Neuronal stem cell (in vitro differentiated cells): ENCODE measurements at regions not wholly inside any gene's neighbourhood (a gene's known extent, or its start where the extent isn't known, plus 50 kb on each side); places are given as distances from the start of the nearest gene placed in this dataset.

Source experiments
- DNase-seq: peaks from one replicate; pipeline ENCODE4 v3.0.0-alpha.2; 2013; ENCODE audit warnings: low spot score
- H2AFZ ChIP-seq: one replicate; pipeline ENCODE4 v1.6.1; 2013; ENCODE audit warnings: mild to moderate bottlenecking, low read length, inconsistent platforms
- H2AK5ac ChIP-seq: 2 replicates; pipeline ENCODE4 v1.6.1; 2013; ENCODE audit warnings: low read depth, mild to moderate bottlenecking, inconsistent platforms, low read length, moderate library complexity, mixed read lengths
- H2BK120ac ChIP-seq: 2 replicates; pipeline ENCODE4 v1.6.1; 2013; ENCODE audit warnings: low read depth, mild to moderate bottlenecking, inconsistent platforms, low read length, moderate library complexity, mixed read lengths
- H2BK12ac ChIP-seq: one replicate; pipeline ENCODE4 v1.6.1; 2013; ENCODE audit warnings: low read length, inconsistent platforms
- H2BK15ac ChIP-seq: 2 replicates; pipeline ENCODE4 v1.6.1; 2013; ENCODE audit warnings: mild to moderate bottlenecking, low read length, inconsistent platforms, mixed read lengths
- H2BK5ac ChIP-seq: one replicate; pipeline ENCODE4 v1.6.1; 2013; ENCODE audit warnings: inconsistent platforms, mild to moderate bottlenecking, low read length, moderate library complexity
- H3K14ac ChIP-seq: one replicate; pipeline ENCODE4 v1.6.1; 2013; ENCODE audit warnings: low read length, inconsistent platforms
- H3K18ac ChIP-seq: 2 replicates; pipeline ENCODE4 v1.6.1; 2013; ENCODE audit warnings: low read length, inconsistent platforms
- H3K23ac ChIP-seq: 2 replicates; pipeline ENCODE4 v1.6.1; 2013; ENCODE audit warnings: low read depth, mild to moderate bottlenecking, mixed read lengths, low read length, inconsistent platforms; ENCODE audit not compliant: poor library complexity
- H3K27ac ChIP-seq: replicated peaks from 3 replicates; pipeline ENCODE4 v1.5.1; 2013; ENCODE audit warnings: low read length, inconsistent platforms
- H3K27me3 ChIP-seq, 3 experiments: 2 replicates each; pipeline ENCODE4 v1.6.1; 2013; ENCODE audit warnings: low read length in 3 of 3, mild to moderate bottlenecking in 2 of 3, inconsistent platforms in 1 of 3, low read depth in 1 of 3, mixed read lengths in 1 of 3, moderate library complexity in 1 of 3; ENCODE audit not compliant: control insufficient read depth in 3 of 3, insufficient read depth in 3 of 3
- H3K36me3 ChIP-seq, 2 donors: replicated peaks in 1 of 2; 2 replicates each; pipeline ENCODE4 v1.6.1; 2013; ENCODE audit warnings: low read length in 2 of 2; ENCODE audit not compliant: control insufficient read depth in 2 of 2, insufficient read depth in 2 of 2
- H3K4ac ChIP-seq: 2 replicates; pipeline ENCODE4 v1.6.1; 2013; ENCODE audit warnings: inconsistent platforms, mild to moderate bottlenecking, low read length, moderate library complexity
- H3K4me1 ChIP-seq, 2 donors: 1 replicate in 1 of 2; 2 replicates in 1 of 2; pipeline ENCODE4 v1.6.1; 2013; ENCODE audit warnings: low read length in 2 of 2, low read depth in 1 of 2; ENCODE audit not compliant: control insufficient read depth in 2 of 2, insufficient read depth in 1 of 2
- H3K4me2 ChIP-seq: one replicate; pipeline ENCODE4 v1.6.1; 2013; ENCODE audit warnings: mild to moderate bottlenecking, low read length, inconsistent platforms; ENCODE audit not compliant: insufficient read depth, poor library complexity, severe bottlenecking
- H3K4me3 ChIP-seq, 2 donors: 2 replicates each; pipeline ENCODE4 v1.5.1; 2013; ENCODE audit warnings: low read length in 2 of 2, mild to moderate bottlenecking in 2 of 2, inconsistent platforms in 1 of 2, moderate library complexity in 1 of 2
- H3K79me1 ChIP-seq: one replicate; pipeline ENCODE4 v1.6.1; 2013; ENCODE audit warnings: low read depth, mild to moderate bottlenecking, inconsistent platforms, low read length, moderate library complexity
- H3K9ac ChIP-seq: one replicate; pipeline ENCODE4 v1.6.1; 2013; ENCODE audit warnings: mild to moderate bottlenecking, low read depth, low read length, inconsistent platforms; ENCODE audit not compliant: poor library complexity
- H3K9me3 ChIP-seq, 2 donors: replicated peaks in 1 of 2; 2 replicates each; pipeline versions ENCODE3 to v1.6.1; 2013; ENCODE audit warnings: low read length in 2 of 2, mild to moderate bottlenecking in 2 of 2, inconsistent platforms in 1 of 2, low read depth in 1 of 2, mixed read lengths in 1 of 2, moderate library complexity in 1 of 2; ENCODE audit not compliant: control insufficient read depth in 2 of 2, insufficient read depth in 1 of 2
- H4K8ac ChIP-seq: one replicate; pipeline ENCODE4 v1.6.1; 2013; ENCODE audit warnings: low read depth, mild to moderate bottlenecking, inconsistent platforms, low read length, moderate library complexity
- H4K91ac ChIP-seq: one replicate; pipeline ENCODE4 v1.6.1; 2013; ENCODE audit warnings: low read length, low read depth, mild to moderate bottlenecking, inconsistent platforms; ENCODE audit not compliant: poor library complexity
- WGBS, 2 donors: extraction: QIAGEN DNeasy Blood & Tissue Kit; methylation state at CpG; one replicate each; pipeline ENCODE4 v1.1.7; 2013; ENCODE audit warnings: missing lambda C conversion rate in 2 of 2, mixed read lengths in 1 of 2; ENCODE audit not compliant: insufficient read length in 2 of 2, insufficient replicate concordance in 1 of 2; ENCODE audit errors: extremely low coverage in 2 of 2; 5-methylcytosine and 5-hydroxymethylcytosine counted together

DNA sequence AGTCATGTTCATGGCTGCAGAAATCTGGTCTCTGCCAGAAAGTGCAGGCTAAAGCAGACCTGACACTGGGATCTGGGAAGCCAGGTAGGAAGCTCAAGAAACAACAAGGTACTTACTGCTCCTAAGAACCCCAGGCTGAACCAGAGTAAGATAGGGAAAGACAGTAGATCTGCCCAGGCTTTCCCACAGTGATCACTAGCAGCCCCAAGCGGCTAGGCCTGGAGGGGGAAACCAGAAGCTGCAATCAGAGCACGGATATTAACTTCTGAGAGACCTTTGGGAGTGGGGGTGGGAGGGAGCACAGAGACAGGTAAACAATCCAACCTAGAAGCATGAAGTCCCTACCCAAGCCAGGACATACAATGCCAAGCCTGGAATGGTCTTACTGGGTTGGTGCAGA is 135.2 kb upstream of the C11orf58 start:
- WGBS, 2 donors, result no CpG with 5 or more reads among the region's 2 CpGs
- H2AK5ac ChIP-seq, result no peak overlapping the region
- H3K27ac ChIP-seq, result no peak overlapping the region
- H3K14ac ChIP-seq, result no peak overlapping the region
- H4K91ac ChIP-seq, result no peak overlapping the region
- no peaks in the 10 kb centered on the region for H3K36me3 ChIP-seq
- peaks cover 5% of the 10 kb centered on the region in 2 donors for H3K4me1 ChIP-seq
- H3K9me3 ChIP-seq, result no peaks in the 10 kb centered on the region
- H2BK5ac ChIP-seq, result no peak overlapping the region
- H3K27me3 ChIP-seq, result peaks cover 0 to 8% (median 2%) of the 10 kb centered on the region in 3 experiments
- H3K4me2 ChIP-seq, result no peak overlapping the region
- H2AFZ ChIP-seq, result no peak overlapping the region
- no peak overlapping the region for H2BK12ac ChIP-seq
- H3K79me1 ChIP-seq, result peaks cover 2% of the 10 kb centered on the region
- H2BK120ac ChIP-seq, result no peak overlapping the region
- no peak overlapping the region for H3K18ac ChIP-seq
- DNase-seq, result no peak
- H4K8ac ChIP-seq, result no peak overlapping the region
- H3K4ac ChIP-seq, result no peak overlapping the region
- no peak overlapping the region for H3K9ac ChIP-seq
- no peak overlapping the region for H3K4me3 ChIP-seq
- no peak overlapping the region for H2BK15ac ChIP-seq
- H3K23ac ChIP-seq, result no peak overlapping the region

GRCh38 chr11:16598906-16599305 is 139.5 kb upstream of the C11orf58 start:
- Histone ChIP-seq H3K4me2 (no peak overlapping the region), H3K23ac (no peak overlapping the region), H3K79me1 (no peaks in the 10 kb centered on the region), H4K8ac (no peak overlapping the region), H3K27ac (no peak overlapping the region), H2AK5ac (no peak overlapping the region), H4K91ac (no peak overlapping the region), H3K4ac (no peak overlapping the region), H2BK15ac (no peak overlapping the region), H3K14ac (no peak overlapping the region), H3K27me3 (peaks cover 0 to 7% (median 2%) of the 10 kb centered on the region in 3 experiments), H3K36me3 (no peaks in the 10 kb centered on the region), H3K18ac (no peak overlapping the region), H2BK120ac (no peak overlapping the region), H2BK12ac (no peak overlapping the region), H3K9ac (no peak overlapping the region), H2BK5ac (no peak overlapping the region), H3K9me3 (no peaks in the 10 kb centered on the region), H3K4me3 (no peak overlapping the region), H3K4me1 (peaks cover 0 to 5% of the 10 kb centered on the region in 2 donors), H2AFZ (no peak overlapping the region)
- no peak for DNase-seq
- WGBS, 2 donors, result no CpG with 5 or more reads among the region's 7 CpGs

- Histone ChIP-seq H3K4me1 (no peaks in the 10 kb centered on the region), H3K27ac (no peak overlapping the region), H4K91ac (no peak overlapping the region), H3K14ac (no peak overlapping the region), H3K9me3 (no peaks in the 10 kb centered on the region), H3K36me3 (no peaks in the 10 kb centered on the region), H2AK5ac (no peak overlapping the region), H2BK120ac (no peak overlapping the region), H3K18ac (no peak overlapping the region), H3K4me2 (no peak overlapping the region), H3K79me1 (no peaks in the 10 kb centered on the region), H2AFZ (no peak overlapping the region), H3K4me3 (no peak overlapping the region), H2BK12ac (no peak overlapping the region), H3K9ac (no peak overlapping the region), H3K27me3 (peaks cover 0 to under 1% (median 0%) of the 10 kb centered on the region in 3 experiments), H3K4ac (no peak overlapping the region), H2BK15ac (no peak overlapping the region), H2BK5ac (no peak overlapping the region), H4K8ac (no peak overlapping the region), H3K23ac (no peak overlapping the region)
- no peak for DNase-seq
- WGBS, 2 donors, result no CpG with 5 or more reads among the region's 1 CpG
These were observed 140.4 kb upstream of the C11orf58 start for GRCh38 chr11:16598032-16598431.

DNA sequence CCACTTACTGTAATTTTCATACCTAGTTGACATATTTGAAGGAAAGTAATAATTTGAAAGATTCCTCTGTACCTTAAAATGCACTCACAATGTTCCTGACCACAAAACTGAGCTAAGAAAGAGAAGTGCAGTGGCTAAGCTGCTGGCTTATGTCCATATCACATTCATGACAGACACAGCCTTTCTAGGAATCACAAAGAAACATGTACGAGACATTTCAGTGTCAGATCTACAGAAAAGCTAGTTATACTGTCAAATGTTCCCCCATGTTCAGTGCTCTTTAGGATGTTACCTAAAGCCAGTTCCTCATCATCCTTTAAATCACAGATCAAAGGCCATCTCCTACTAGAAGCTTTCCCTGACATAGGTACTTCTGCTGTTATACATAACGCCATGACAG is 142.2 kb upstream of the C11orf58 start:
- no peak overlapping the region for H3K9ac ChIP-seq
- H3K14ac ChIP-seq, result no peak overlapping the region
- no peaks in the 10 kb centered on the region for H3K79me1 ChIP-seq
- H3K4me1 ChIP-seq, result no peaks in the 10 kb centered on the region
- no peak overlapping the region for H3K4me3 ChIP-seq
- H3K4ac ChIP-seq, result no peak overlapping the region
- no peaks in the 10 kb centered on the region for H3K36me3 ChIP-seq
- H4K8ac ChIP-seq, result no peak overlapping the region
- H3K9me3 ChIP-seq, result no peaks in the 10 kb centered on the region
- H4K91ac ChIP-seq, result no peak overlapping the region
- no peaks in the 10 kb centered on the region for H3K27me3 ChIP-seq
- no peak overlapping the region for H3K4me2 ChIP-seq
- H2BK120ac ChIP-seq, result no peak overlapping the region
- no peak overlapping the region for H3K18ac ChIP-seq
- no peak overlapping the region for H3K27ac ChIP-seq
- no peak overlapping the region for H2BK15ac ChIP-seq
- H2BK12ac ChIP-seq, result no peak overlapping the region
- no peak overlapping the region for H2AFZ ChIP-seq
- DNase-seq, result no peak
- H2BK5ac ChIP-seq, result no peak overlapping the region
- no CpG with 5 or more reads among the region's 2 CpGs for WGBS, 2 donors
- H3K23ac ChIP-seq, result no peak overlapping the region
- H2AK5ac ChIP-seq, result no peak overlapping the region
